ENCODE measurements at regions not wholly inside any gene's neighbourhood (a gene's known extent, or its start where the extent isn't known, plus 50 kb on each side); places are given as distances from the start of the nearest gene placed in this dataset.

DNA sequence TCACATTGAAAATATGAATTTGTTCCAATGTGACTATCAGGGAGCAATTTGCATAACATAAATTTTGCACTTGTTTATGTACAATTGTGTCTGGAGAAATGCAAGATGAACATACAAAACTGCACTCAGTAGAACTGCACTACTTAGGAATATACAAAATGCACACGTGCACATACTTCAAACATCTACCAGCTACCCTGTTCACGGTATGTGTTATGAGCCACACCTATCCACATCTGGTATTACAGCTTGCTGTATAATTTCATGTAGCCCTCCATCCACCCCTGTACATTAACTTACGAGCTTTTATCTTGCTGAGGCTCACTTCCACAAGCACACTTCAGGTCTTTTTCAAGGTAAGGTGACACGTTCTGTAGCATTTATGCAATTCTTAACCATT, 373.5 kb upstream of the ZEB2 start:
- no peak overlapping the region for H3K4me3 ChIP-seq
- H3K27ac ChIP-seq, result no peak overlapping the region
- no peak for DNase-seq (ENCODE audit: low read depth in 1 of 2, low spot score in 1 of 2)
- no peaks in the 10 kb centered on the region for H3K4me1 ChIP-seq (ENCODE audit: low read depth)
- H3K36me3 ChIP-seq, result no peaks in the 10 kb centered on the region
- TF ChIP-seq, protein P1, sequence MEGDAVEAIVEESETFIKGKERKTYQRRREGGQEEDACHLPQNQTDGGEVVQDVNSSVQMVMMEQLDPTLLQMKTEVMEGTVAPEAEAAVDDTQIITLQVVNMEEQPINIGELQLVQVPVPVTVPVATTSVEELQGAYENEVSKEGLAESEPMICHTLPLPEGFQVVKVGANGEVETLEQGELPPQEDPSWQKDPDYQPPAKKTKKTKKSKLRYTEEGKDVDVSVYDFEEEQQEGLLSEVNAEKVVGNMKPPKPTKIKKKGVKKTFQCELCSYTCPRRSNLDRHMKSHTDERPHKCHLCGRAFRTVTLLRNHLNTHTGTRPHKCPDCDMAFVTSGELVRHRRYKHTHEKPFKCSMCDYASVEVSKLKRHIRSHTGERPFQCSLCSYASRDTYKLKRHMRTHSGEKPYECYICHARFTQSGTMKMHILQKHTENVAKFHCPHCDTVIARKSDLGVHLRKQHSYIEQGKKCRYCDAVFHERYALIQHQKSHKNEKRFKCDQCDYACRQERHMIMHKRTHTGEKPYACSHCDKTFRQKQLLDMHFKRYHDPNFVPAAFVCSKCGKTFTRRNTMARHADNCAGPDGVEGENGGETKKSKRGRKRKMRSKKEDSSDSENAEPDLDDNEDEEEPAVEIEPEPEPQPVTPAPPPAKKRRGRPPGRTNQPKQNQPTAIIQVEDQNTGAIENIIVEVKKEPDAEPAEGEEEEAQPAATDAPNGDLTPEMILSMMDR (IDR thresholded peaks at IDR 0.05; ENCODE audit: low read depth, low read length), result no peak
- H3K9me3 ChIP-seq (ENCODE audit: low read depth), result no peaks in the 10 kb centered on the region
- H3K27me3 ChIP-seq, result no peaks in the 10 kb centered on the region

DNA sequence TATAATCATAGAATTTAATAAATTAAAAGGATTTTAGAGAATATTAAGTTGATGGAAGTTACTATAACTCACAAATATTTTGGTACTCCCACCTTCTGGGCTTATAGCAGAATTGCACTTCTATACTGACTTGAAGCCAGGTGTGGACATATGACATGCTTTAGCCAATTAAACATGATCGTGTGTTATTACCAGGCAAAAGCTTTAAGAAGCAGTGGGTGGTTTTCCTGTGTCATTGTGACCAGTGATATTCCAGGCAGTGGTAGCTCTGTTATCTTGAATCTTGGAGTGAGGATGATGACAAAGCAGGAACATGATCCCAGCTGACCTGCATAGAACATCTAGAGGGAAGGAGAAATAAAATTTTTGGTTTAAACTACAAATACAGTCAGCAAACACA, 370.9 kb upstream of the ZEB2 start:
- TF ChIP-seq, protein P1 (IDR thresholded peaks at IDR 0.05; ENCODE audit: low read depth, low read length), result peak; percentile 48
- H3K36me3 ChIP-seq, result no peaks in the 10 kb centered on the region
- no peaks in the 10 kb centered on the region for H3K4me1 ChIP-seq (ENCODE audit: low read depth)
- no peaks in the 10 kb centered on the region for H3K9me3 ChIP-seq (ENCODE audit: low read depth)
- H3K27ac ChIP-seq, result no peak overlapping the region
- no peaks in the 10 kb centered on the region for H3K27me3 ChIP-seq
- DNase-seq (ENCODE audit: low read depth in 1 of 2, low spot score in 1 of 2), result peak; percentile 13 to 57
- H3K4me3 ChIP-seq, result no peak overlapping the region

DNA sequence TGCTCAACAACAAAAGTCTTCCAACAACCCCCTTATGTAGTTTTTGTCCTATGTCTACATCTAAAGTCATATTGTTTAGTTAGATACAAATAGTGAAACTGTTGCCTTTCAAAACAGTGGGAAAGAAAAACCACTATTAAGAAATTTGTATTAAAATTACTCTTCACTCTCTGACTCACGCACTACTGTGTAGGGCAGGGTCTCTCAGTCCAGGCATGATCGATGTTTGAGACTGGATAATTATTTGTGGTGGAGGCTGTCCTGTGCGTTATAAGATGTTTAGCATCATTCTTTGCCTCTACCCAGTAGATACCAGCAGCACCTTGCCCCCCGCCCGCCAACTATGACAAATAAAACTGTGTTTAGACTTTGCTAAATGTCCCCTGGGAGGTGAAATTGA, 369.4 kb upstream of the ZEB2 start:
- Histone ChIP-seq H3K27me3 (no peaks in the 10 kb centered on the region), H3K36me3 (no peaks in the 10 kb centered on the region), H3K9me3 (ENCODE audit: low read depth) (no peaks in the 10 kb centered on the region), H3K27ac (no peak overlapping the region), H3K4me3 (no peak overlapping the region), H3K4me1 (ENCODE audit: low read depth) (no peaks in the 10 kb centered on the region)
- TF ChIP-seq, protein P1 (IDR thresholded peaks at IDR 0.05; ENCODE audit: low read depth, low read length), result no peak
- DNase-seq (ENCODE audit: low read depth in 1 of 2, low spot score in 1 of 2), result no peak

DNA sequence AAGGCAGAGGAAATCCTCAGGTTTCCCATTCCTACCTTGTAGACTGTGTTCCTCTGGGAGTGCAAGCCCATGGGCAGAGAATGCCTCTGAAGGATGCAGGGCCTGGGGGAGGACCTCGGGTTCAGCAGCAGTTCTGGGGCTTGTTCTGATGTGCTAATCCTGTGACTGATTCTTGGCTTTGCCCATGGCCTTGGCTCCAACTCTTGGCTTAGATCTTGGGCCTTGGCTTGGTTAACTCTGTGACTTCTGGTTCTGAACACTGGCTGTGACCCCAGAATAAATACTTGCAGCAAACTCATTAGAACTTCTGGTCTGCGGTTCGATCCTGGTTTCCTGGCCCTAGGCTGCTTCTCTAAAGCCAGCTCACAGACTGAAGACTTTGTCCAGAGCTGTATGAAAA, 366.9 kb upstream of the ZEB2 start:
- TF ChIP-seq, protein P1 (IDR thresholded peaks at IDR 0.05; ENCODE audit: low read depth, low read length), result no peak
- Histone ChIP-seq H3K4me1 (ENCODE audit: low read depth) (no peaks in the 10 kb centered on the region), H3K27ac (no peak overlapping the region), H3K4me3 (no peak overlapping the region), H3K27me3 (no peaks in the 10 kb centered on the region), H3K9me3 (ENCODE audit: low read depth) (no peaks in the 10 kb centered on the region), H3K36me3 (no peaks in the 10 kb centered on the region)
- peak in 1 of 2 donors; percentile 82 for DNase-seq (ENCODE audit: low read depth in 1 of 2, low spot score in 1 of 2)

DNA sequence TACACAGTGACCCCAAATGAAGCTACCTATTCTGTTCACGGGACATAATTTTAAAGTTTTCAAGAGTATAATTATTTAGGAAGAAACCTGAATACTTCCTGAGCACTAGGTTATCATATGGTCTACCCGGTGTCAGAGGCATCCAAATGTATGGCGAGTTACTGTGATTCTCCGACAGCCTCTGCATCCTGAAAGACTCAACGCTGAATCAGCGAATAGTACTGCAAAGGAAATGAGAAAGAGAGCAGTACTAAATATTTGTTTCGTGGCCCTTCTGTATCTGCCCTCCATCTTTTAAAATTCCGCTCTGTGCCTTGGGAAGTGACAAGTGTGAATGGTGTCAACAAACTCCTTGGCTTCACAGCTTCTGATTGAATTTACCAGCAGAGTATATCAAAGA, 358.0 kb upstream of the ZEB2 start:
- Histone ChIP-seq H3K36me3 (no peaks in the 10 kb centered on the region), H3K4me1 (ENCODE audit: low read depth) (no peaks in the 10 kb centered on the region), H3K4me3 (no peak overlapping the region), H3K27me3 (no peaks in the 10 kb centered on the region), H3K9me3 (ENCODE audit: low read depth) (no peaks in the 10 kb centered on the region), H3K27ac (no peak overlapping the region)
- DNase-seq (ENCODE audit: low read depth in 1 of 2, low spot score in 1 of 2), result no peak
- TF ChIP-seq, protein P1 (IDR thresholded peaks at IDR 0.05; ENCODE audit: low read depth, low read length), result no peak

DNA sequence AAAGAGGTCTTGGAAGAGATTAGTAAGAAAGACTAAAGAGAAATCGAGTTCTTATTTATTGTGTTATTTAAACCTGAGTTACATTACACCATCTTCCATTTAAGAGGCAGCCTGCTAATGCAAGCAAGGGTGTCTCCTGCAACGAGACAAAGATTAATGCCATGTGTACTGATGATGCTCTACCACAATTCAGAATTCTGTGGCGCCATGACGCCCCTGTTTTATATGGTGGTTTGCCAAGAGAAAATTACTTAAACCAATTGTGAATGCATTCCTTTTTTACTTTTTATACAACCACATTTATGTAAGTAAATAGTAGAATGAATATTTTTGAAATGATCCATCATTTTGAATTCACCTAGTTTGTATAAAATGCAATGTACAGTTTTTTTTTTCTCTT, 356.1 kb upstream of the ZEB2 start:
- Histone ChIP-seq H3K36me3 (no peaks in the 10 kb centered on the region), H3K27me3 (no peaks in the 10 kb centered on the region), H3K9me3 (ENCODE audit: low read depth) (no peaks in the 10 kb centered on the region), H3K4me3 (no peak overlapping the region), H3K4me1 (ENCODE audit: low read depth) (no peaks in the 10 kb centered on the region), H3K27ac (no peak overlapping the region)
- DNase-seq (ENCODE audit: low read depth in 1 of 2, low spot score in 1 of 2), result no peak
- TF ChIP-seq, protein P1 (IDR thresholded peaks at IDR 0.05; ENCODE audit: low read depth, low read length), result no peak
